ENCODE measurements at regions not wholly inside any gene's neighbourhood (a gene's known extent, or its start where the extent isn't known, plus 50 kb on each side); places are given as distances from the start of the nearest gene placed in this dataset.
"Not testable (repeated sequence)": the region's sequence is repeated elsewhere in the genome, so short reads cannot be mapped to it uniquely, and the experiment has no call there.

GRCh38 chr20:25848222-25848621 is 151.6 kb upstream of the ZNF337 start:
- Histone ChIP-seq H3K36me3 (ENCODE audit: control insufficient read depth in 4 of 4, insufficient read depth in 4 of 4, low read length in 4 of 4) (no peaks in the 10 kb centered on the region), H3K4me3 (no peak overlapping the region), H3K27ac (ENCODE audit: low read depth in 1 of 2, low read length in 1 of 2) (no peak overlapping the region), H3K9ac (ENCODE audit: insufficient read depth in 1 of 2, low read length in 2 of 2) (no peak overlapping the region), H3K4me1 (ENCODE audit: control insufficient read depth in 5 of 5, insufficient read depth in 5 of 5, low read length in 5 of 5) (peaks cover 0 to 4% (median 0%) of the 10 kb centered on the region in 5 donors), H3K27me3 (ENCODE audit: control insufficient read depth in 3 of 3, insufficient read depth in 3 of 3, low read length in 2 of 3) (no peaks in the 10 kb centered on the region), H3K9me3 (ENCODE audit: control insufficient read depth in 4 of 4, insufficient read depth in 3 of 4, low read length in 3 of 4) (no peaks in the 10 kb centered on the region)
- 92 to 96% methylated on average over 7 of the region's 7 CpGs for WGBS, 2 donors
- DNase-seq (no peak), ATAC-seq (ENCODE audit: insufficient read depth, low FRiP score) (no peak)
- no peak for TF ChIP-seq CTCF (IDR thresholded peaks at IDR 0.05; ENCODE audit: control extremely low read depth, extremely low read depth)

- not testable (repeated sequence) for H3K27me3 ChIP-seq (ENCODE audit: control insufficient read depth in 3 of 3, insufficient read depth in 3 of 3, low read length in 2 of 3); H3K9me3 ChIP-seq (ENCODE audit: control insufficient read depth in 4 of 4, insufficient read depth in 3 of 4, low read length in 3 of 4); H3K4me1 ChIP-seq (ENCODE audit: control insufficient read depth in 5 of 5, insufficient read depth in 5 of 5, low read length in 5 of 5); DNase-seq; H3K4me3 ChIP-seq; H3K9ac ChIP-seq (ENCODE audit: insufficient read depth in 1 of 2, low read length in 2 of 2); H3K27ac ChIP-seq (ENCODE audit: low read depth in 1 of 2, low read length in 1 of 2); H3K36me3 ChIP-seq (ENCODE audit: control insufficient read depth in 4 of 4, insufficient read depth in 4 of 4, low read length in 4 of 4); ATAC-seq (ENCODE audit: insufficient read depth, low FRiP score)
- no CpG with 5 or more reads among the region's 9 CpGs for WGBS, 2 donors
Observed at GRCh38 chr20:25844640-25845039, 148.0 kb upstream of the ZNF337 start.

GRCh38 chr20:25813511-25813910 is 116.9 kb upstream of the ZNF337 start:
- H3K9me3 ChIP-seq (ENCODE audit: control insufficient read depth in 4 of 4, insufficient read depth in 3 of 4, low read length in 3 of 4); H3K36me3 ChIP-seq (ENCODE audit: control insufficient read depth in 4 of 4, insufficient read depth in 4 of 4, low read length in 4 of 4); H3K9ac ChIP-seq (ENCODE audit: insufficient read depth in 1 of 2, low read length in 2 of 2); ATAC-seq (ENCODE audit: insufficient read depth, low FRiP score); H3K27me3 ChIP-seq (ENCODE audit: control insufficient read depth in 3 of 3, insufficient read depth in 3 of 3, low read length in 2 of 3); DNase-seq; H3K4me3 ChIP-seq; H3K4me1 ChIP-seq (ENCODE audit: control insufficient read depth in 5 of 5, insufficient read depth in 5 of 5, low read length in 5 of 5); H3K27ac ChIP-seq (ENCODE audit: low read depth in 1 of 2, low read length in 1 of 2): not testable (repeated sequence)
- no CpG with 5 or more reads among the region's 5 CpGs for WGBS, 2 donors

GRCh38 chr20:25798174-25798993 is 101.7 kb upstream of the ZNF337 start:
- H3K9me3 ChIP-seq (ENCODE audit: control insufficient read depth in 4 of 4, insufficient read depth in 3 of 4, low read length in 3 of 4); H3K4me1 ChIP-seq (ENCODE audit: control insufficient read depth in 5 of 5, insufficient read depth in 5 of 5, low read length in 5 of 5); DNase-seq; ATAC-seq (ENCODE audit: insufficient read depth, low FRiP score); H3K9ac ChIP-seq (ENCODE audit: insufficient read depth in 1 of 2, low read length in 2 of 2); H3K27ac ChIP-seq (ENCODE audit: low read depth in 1 of 2, low read length in 1 of 2); H3K36me3 ChIP-seq (ENCODE audit: control insufficient read depth in 4 of 4, insufficient read depth in 4 of 4, low read length in 4 of 4); H3K4me3 ChIP-seq; H3K27me3 ChIP-seq (ENCODE audit: control insufficient read depth in 3 of 3, insufficient read depth in 3 of 3, low read length in 2 of 3): not testable (repeated sequence)
- no CpG with 5 or more reads among the region's 45 CpGs for WGBS, 2 donors

- not testable (repeated sequence) for H3K9me3 ChIP-seq (ENCODE audit: control insufficient read depth in 4 of 4, insufficient read depth in 3 of 4, low read length in 3 of 4); DNase-seq; H3K9ac ChIP-seq (ENCODE audit: insufficient read depth in 1 of 2, low read length in 2 of 2); H3K27me3 ChIP-seq (ENCODE audit: control insufficient read depth in 3 of 3, insufficient read depth in 3 of 3, low read length in 2 of 3); ATAC-seq (ENCODE audit: insufficient read depth, low FRiP score); H3K36me3 ChIP-seq (ENCODE audit: control insufficient read depth in 4 of 4, insufficient read depth in 4 of 4, low read length in 4 of 4); H3K27ac ChIP-seq (ENCODE audit: low read depth in 1 of 2, low read length in 1 of 2); H3K4me3 ChIP-seq; H3K4me1 ChIP-seq (ENCODE audit: control insufficient read depth in 5 of 5, insufficient read depth in 5 of 5, low read length in 5 of 5)
- no CpG with 5 or more reads among the region's 10 CpGs for WGBS, 2 donors
Observed at GRCh38 chr20:25797062-25797461, 100.4 kb upstream of the ZNF337 start.

- H3K36me3 ChIP-seq (ENCODE audit: control insufficient read depth in 4 of 4, insufficient read depth in 4 of 4, low read length in 4 of 4); H3K4me1 ChIP-seq (ENCODE audit: control insufficient read depth in 5 of 5, insufficient read depth in 5 of 5, low read length in 5 of 5); H3K27me3 ChIP-seq (ENCODE audit: control insufficient read depth in 3 of 3, insufficient read depth in 3 of 3, low read length in 2 of 3); DNase-seq; H3K9ac ChIP-seq (ENCODE audit: insufficient read depth in 1 of 2, low read length in 2 of 2); H3K27ac ChIP-seq (ENCODE audit: low read depth in 1 of 2, low read length in 1 of 2); H3K4me3 ChIP-seq; H3K9me3 ChIP-seq (ENCODE audit: control insufficient read depth in 4 of 4, insufficient read depth in 3 of 4, low read length in 3 of 4); ATAC-seq (ENCODE audit: insufficient read depth, low FRiP score): not testable (repeated sequence)
- 78 to 83% methylated on average over 3 of the region's 3 CpGs for WGBS, 2 donors
Observed at GRCh38 chr20:25777241-25777640, 80.6 kb upstream of the ZNF337 start.

GRCh38 chr20:25774711-25775110 is 78.1 kb upstream of the ZNF337 start:
- H3K36me3 ChIP-seq (ENCODE audit: control insufficient read depth in 4 of 4, insufficient read depth in 4 of 4, low read length in 4 of 4); H3K27me3 ChIP-seq (ENCODE audit: control insufficient read depth in 3 of 3, insufficient read depth in 3 of 3, low read length in 2 of 3); H3K9me3 ChIP-seq (ENCODE audit: control insufficient read depth in 4 of 4, insufficient read depth in 3 of 4, low read length in 3 of 4); DNase-seq; H3K27ac ChIP-seq (ENCODE audit: low read depth in 1 of 2, low read length in 1 of 2); H3K4me3 ChIP-seq; ATAC-seq (ENCODE audit: insufficient read depth, low FRiP score); H3K4me1 ChIP-seq (ENCODE audit: control insufficient read depth in 5 of 5, insufficient read depth in 5 of 5, low read length in 5 of 5); H3K9ac ChIP-seq (ENCODE audit: insufficient read depth in 1 of 2, low read length in 2 of 2): not testable (repeated sequence)
- 89% methylated on average over 23 to 24 of the region's 24 CpGs for WGBS, 2 donors
